ENCODE measurements at regions not wholly inside any gene's neighbourhood (a gene's known extent, or its start where the extent isn't known, plus 50 kb on each side); places are given as distances from the start of the nearest gene placed in this dataset.

GRCh38 chr11:103648670-103649400 is 387.6 kb upstream of the DDI1 start (continued):
- TF ChIP-seq, protein P1, sequence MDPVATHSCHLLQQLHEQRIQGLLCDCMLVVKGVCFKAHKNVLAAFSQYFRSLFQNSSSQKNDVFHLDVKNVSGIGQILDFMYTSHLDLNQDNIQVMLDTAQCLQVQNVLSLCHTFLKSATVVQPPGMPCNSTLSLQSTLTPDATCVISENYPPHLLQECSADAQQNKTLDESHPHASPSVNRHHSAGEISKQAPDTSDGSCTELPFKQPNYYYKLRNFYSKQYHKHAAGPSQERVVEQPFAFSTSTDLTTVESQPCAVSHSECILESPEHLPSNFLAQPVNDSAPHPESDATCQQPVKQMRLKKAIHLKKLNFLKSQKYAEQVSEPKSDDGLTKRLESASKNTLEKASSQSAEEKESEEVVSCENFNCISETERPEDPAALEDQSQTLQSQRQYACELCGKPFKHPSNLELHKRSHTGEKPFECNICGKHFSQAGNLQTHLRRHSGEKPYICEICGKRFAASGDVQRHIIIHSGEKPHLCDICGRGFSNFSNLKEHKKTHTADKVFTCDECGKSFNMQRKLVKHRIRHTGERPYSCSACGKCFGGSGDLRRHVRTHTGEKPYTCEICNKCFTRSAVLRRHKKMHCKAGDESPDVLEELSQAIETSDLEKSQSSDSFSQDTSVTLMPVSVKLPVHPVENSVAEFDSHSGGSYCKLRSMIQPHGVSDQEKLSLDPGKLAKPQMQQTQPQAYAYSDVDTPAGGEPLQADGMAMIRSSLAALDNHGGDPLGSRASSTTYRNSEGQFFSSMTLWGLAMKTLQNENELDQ (tag by site-specific recombination; IDR thresholded peaks at IDR 0.05; ENCODE audit: low read depth) = no peak
- no peak for TF ChIP-seq PRDM2 (tag by site-specific recombination; IDR thresholded peaks at IDR 0.05; ENCODE audit: borderline replicate concordance)
- TF ChIP-seq ZNF423 (tag by site-specific recombination; IDR thresholded peaks at IDR 0.05) = no peak
- no peak for TF ChIP-seq ZNF626 (tag by site-specific recombination; IDR thresholded peaks at IDR 0.05)
- TF ChIP-seq KLF1 (tag by site-specific recombination; IDR thresholded peaks at IDR 0.05) = no peak
- TF ChIP-seq KLF10 (tag by site-specific recombination; IDR thresholded peaks at IDR 0.05) = no peak
- TF ChIP-seq ZNF138 (tag by site-specific recombination; IDR thresholded peaks at IDR 0.05; ENCODE audit: borderline replicate concordance) = no peak
- TF ChIP-seq ZNF501 (tag by site-specific recombination; IDR thresholded peaks at IDR 0.05) = no peak

DNA sequence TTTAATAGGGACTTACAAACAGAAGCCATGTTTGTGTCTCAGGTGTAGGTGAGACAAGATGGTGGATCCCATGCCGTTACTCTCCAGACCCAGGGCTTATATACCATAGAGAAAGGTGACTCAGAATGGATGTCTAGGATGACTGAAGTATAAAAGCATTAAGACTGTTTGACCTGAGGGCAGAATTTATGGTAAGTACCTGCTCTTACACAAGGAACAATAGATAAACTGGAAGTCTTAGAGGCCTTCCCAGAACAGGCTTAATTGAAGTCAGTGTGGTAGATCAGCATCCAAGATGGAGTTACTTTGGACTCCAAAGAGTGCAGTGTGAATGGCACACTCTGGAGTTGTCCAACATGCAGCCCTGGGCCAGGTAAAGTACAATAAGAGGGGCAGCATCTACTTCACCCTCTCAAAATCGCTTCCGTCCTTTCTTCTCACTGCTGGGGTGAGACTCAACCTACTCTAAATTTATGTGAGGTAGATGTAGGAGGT is 387.0 kb upstream of the DDI1 start:
- Histone ChIP-seq H3K4me1 (ENCODE audit: control insufficient read depth, insufficient read depth, low read length) (no peaks in the 10 kb centered on the region), H3K9me3 (ENCODE audit: control insufficient read depth, insufficient read depth, low read depth, low read length) (no peaks in the 10 kb centered on the region), H3K27ac (ENCODE audit: extremely low read depth, low read depth, low read length) (no peak overlapping the region), H3K36me3 (ENCODE audit: control insufficient read depth in 2 of 2, insufficient read depth in 1 of 2, low read length in 2 of 2) (no peaks in the 10 kb centered on the region), H3K4me3 (ENCODE audit: low read depth, low read length) (no peak overlapping the region)
- ChIA-PET CTCF (interaction anchor here (0.6 to 1.0 kb wide), 3 partner anchors 10 to 13 kb away, joined by 3 to 4 read pairs (median 4); no protein-coding TSS in a partner anchor), POLR2A (no interaction called here)
- TF ChIP-seq ZNF10 (tag by site-specific recombination; IDR thresholded peaks at IDR 0.05) = no peak
- TF ChIP-seq ZNF16 (tag by site-specific recombination; IDR thresholded peaks at IDR 0.05; ENCODE audit: low read depth) = no peak
- TF ChIP-seq SALL2 (tag by site-specific recombination; IDR thresholded peaks at IDR 0.05; ENCODE audit: borderline replicate concordance) = no peak
- TF ChIP-seq SP2 (tag by site-specific recombination; IDR thresholded peaks at IDR 0.05) = no peak
- no peak for TF ChIP-seq WT1 (tag by site-specific recombination; IDR thresholded peaks at IDR 0.05)
- TF ChIP-seq ZNF585B (tag by site-specific recombination; IDR thresholded peaks at IDR 0.05) = no peak
- TF ChIP-seq ZNF202 (tag by site-specific recombination; IDR thresholded peaks at IDR 0.05; ENCODE audit: borderline replicate concordance) = no peak
- no peak for TF ChIP-seq KLF8 (tag by site-specific recombination; IDR thresholded peaks at IDR 0.05)
- TF ChIP-seq ZNF223 (tag by site-specific recombination; IDR thresholded peaks at IDR 0.05) = no peak
- no peak for TF ChIP-seq ZNF214 (tag by site-specific recombination; IDR thresholded peaks at IDR 0.05; ENCODE audit: borderline replicate concordance)
- no peak for TF ChIP-seq SP3 (tag by site-specific recombination; IDR thresholded peaks at IDR 0.05)
- TF ChIP-seq KLF9 (tag by site-specific recombination; IDR thresholded peaks at IDR 0.05; ENCODE audit: low read depth) = no peak
- no peak for TF ChIP-seq MZF1 (tag by site-specific recombination; IDR thresholded peaks at IDR 0.05; ENCODE audit: borderline replicate concordance)
- TF ChIP-seq GFI1B (tag by site-specific recombination; IDR thresholded peaks at IDR 0.05) = no peak
- TF ChIP-seq YY1 (tag by site-specific recombination; IDR thresholded peaks at IDR 0.05) = no peak

Measured in HEK293 (cell line).